ENCODE measurements at regions not wholly inside any gene's neighbourhood (a gene's known extent, or its start where the extent isn't known, plus 50 kb on each side); places are given as distances from the start of the nearest gene placed in this dataset.
"Not testable (repeated sequence)": the region's sequence is repeated elsewhere in the genome, so short reads cannot be mapped to it uniquely, and the experiment has no call there.

DNA sequence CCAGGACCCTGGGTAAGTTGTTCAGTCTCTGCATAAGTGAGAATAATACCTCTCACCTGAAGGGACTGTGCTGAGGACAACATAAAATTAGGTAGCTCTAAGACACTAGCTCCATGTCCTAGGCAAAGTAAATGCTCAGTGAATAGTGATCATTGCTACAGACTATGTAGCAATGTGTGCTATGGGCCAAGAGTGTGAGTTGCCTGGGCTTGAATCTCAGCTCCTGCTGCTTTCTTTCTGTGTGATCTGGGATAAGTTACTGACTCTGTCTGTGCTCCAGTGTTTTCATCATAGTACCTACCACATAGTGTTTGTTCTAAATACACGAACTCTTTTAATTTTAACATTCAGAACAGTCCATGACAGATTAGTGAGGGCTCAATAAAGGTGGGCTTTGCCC, 81.1 kb upstream of the MFGE8 start:
- DNase-seq (ENCODE audit: low read depth): peak; percentile 41
- H3K4me3 ChIP-seq (ENCODE audit: low read depth, low read length): no peak overlapping the region

GRCh38 chr15:88995449-88995848, 82.3 kb upstream of the MFGE8 start:
- DNase-seq (ENCODE audit: low read depth): peak; percentile 26
- H3K4me3 ChIP-seq (ENCODE audit: low read depth, low read length): no peak overlapping the region
- TF ChIP-seq, protein P1, sequence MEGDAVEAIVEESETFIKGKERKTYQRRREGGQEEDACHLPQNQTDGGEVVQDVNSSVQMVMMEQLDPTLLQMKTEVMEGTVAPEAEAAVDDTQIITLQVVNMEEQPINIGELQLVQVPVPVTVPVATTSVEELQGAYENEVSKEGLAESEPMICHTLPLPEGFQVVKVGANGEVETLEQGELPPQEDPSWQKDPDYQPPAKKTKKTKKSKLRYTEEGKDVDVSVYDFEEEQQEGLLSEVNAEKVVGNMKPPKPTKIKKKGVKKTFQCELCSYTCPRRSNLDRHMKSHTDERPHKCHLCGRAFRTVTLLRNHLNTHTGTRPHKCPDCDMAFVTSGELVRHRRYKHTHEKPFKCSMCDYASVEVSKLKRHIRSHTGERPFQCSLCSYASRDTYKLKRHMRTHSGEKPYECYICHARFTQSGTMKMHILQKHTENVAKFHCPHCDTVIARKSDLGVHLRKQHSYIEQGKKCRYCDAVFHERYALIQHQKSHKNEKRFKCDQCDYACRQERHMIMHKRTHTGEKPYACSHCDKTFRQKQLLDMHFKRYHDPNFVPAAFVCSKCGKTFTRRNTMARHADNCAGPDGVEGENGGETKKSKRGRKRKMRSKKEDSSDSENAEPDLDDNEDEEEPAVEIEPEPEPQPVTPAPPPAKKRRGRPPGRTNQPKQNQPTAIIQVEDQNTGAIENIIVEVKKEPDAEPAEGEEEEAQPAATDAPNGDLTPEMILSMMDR (conservative IDR thresholded peaks at IDR 0.05; ENCODE audit: low read depth, low read length): no peak

More for the DNA sequence above, 81.1 kb upstream of the MFGE8 start:
- TF ChIP-seq, protein P1 (conservative IDR thresholded peaks at IDR 0.05; ENCODE audit: low read depth, low read length): no peak

GRCh38 chr15:88997531-88997930, 84.4 kb upstream of the MFGE8 start:
- H3K4me3 ChIP-seq (ENCODE audit: low read depth, low read length): no peak overlapping the region
- TF ChIP-seq, protein P1 (conservative IDR thresholded peaks at IDR 0.05; ENCODE audit: low read depth, low read length): no peak
- DNase-seq (ENCODE audit: low read depth): no peak

DNA sequence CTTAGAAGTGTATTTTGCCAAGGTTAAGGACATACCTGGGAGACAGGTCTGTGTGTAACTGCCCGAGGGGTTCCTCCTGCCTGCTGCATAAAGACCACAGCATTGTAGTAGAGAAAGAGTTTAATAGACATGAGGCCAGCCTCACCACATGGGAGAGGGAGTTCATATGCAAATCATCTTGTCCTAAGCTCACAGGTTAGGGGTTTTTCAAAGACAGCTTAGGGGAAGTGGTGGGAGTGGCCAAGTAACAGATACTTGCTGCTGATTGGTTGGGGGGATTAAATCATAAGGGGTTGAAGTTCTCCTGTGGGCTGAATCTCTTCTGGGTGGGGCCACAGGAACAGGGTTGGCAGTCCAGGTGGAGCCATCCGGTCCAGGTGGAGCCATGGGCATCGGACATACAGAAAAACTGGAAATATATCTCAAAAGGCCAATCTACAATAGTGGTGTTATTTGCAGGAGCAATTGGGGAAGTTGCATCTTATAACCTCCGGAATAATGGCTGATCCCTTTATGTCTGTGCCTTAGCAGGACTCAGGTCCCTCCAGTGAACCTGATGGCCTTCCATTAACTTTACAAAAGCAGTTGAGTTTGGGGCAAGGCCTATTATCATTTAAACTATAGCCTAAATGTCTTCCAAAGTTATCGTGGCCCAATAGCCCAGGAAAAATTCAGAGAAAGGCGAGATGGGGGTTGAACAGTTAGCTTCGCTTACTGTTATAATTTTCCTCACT, 86.0 kb upstream of the MFGE8 start:
- no peak overlapping the region for H3K4me3 ChIP-seq (ENCODE audit: low read depth, low read length)
- TF ChIP-seq, protein P1 (conservative IDR thresholded peaks at IDR 0.05; ENCODE audit: low read depth, low read length): no peak
- DNase-seq (ENCODE audit: low read depth): no peak

GRCh38 chr15:89001708-89002275, 86.5 kb upstream of the ABHD2 start:
- DNase-seq (ENCODE audit: low read depth): peak; percentile 5
- H3K4me3 ChIP-seq (ENCODE audit: low read depth, low read length): not testable (repeated sequence)

DNA sequence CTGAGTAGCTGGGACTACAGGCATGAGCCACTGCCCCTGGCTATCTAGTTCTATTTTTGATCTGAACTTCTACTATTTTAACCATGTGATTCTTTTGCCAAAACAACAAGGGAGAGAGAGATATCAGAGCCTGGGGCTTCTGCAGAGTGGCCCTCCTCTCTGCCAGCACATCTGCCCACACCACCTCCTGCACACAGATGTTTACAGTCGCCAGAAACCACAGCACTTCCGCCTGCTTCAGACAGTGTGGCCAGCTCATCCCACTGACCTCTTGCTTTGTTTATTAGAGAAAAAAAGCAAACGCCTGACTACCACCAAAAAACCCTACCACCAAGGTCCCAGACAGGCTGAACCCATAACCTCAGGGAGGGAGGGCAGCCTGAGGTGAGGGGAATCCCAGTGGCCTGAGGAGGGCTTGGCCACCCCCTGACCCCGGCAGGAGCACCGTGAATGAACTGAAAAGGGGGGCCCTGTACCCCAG, 85.9 kb upstream of the ABHD2 start:
- TF ChIP-seq, protein P1 (conservative IDR thresholded peaks at IDR 0.05; ENCODE audit: low read depth, low read length): no peak
- H3K4me3 ChIP-seq (ENCODE audit: low read depth, low read length): no peak overlapping the region
- DNase-seq (ENCODE audit: low read depth): peak; percentile 80

- DNase-seq (ENCODE audit: low read depth): no peak
- H3K4me3 ChIP-seq (ENCODE audit: low read depth, low read length): no peak overlapping the region
- TF ChIP-seq, protein P1 (conservative IDR thresholded peaks at IDR 0.05; ENCODE audit: low read depth, low read length): no peak
Observed at GRCh38 chr15:89002830-89003229, 85.4 kb upstream of the ABHD2 start.

Measured in choroid plexus epithelial cell (primary cell).